ENCODE measurements at regions not wholly inside any gene's neighbourhood (a gene's known extent, or its start where the extent isn't known, plus 50 kb on each side); places are given as distances from the start of the nearest gene placed in this dataset.

DNA sequence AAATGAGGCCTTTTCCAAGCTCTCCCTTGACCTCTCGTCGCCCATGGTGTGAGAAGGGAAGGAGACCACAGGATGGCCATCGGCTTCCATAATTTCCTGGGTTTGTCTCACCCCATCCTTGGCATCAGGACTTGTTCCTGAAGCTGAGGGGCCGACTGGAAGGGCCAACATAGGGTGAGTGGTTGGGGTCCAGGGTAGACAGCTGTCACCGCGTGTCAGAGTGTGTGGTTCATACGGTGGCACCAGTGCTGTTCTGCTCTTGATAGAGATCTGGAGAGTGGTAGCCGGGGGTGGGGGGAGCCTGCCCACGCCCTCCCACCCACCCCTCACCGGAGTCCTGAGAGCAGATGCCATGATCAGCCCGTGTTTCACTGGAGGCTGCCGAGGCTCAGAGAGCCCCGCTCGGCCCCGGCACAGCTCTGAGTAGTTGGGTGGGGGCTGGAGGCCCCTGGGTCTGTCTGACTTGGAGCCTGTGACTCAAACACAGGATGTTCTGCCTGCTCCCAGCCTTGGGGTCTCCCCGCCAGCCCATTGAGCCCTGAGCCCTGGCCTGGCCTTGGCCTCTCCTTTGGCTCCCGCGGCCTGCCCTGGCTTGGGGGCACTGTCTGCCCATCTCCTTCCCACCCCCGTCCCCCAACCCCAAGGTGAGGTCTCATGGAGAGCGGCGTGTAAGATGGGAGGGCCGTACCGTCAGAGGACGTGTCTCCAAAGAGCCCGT lies 53.1 kb upstream of the IER5L start:
- Histone ChIP-seq H3K4me1 (peaks cover 0 to under 1% (median 0%) of the 10 kb centered on the region in 4 donors), H3K27me3 (no peaks in the 10 kb centered on the region), H3K9me3 (no peaks in the 10 kb centered on the region), H3K27ac (no peak overlapping the region), H3K4me3 (no peak overlapping the region), H3K36me3 (no peaks in the 10 kb centered on the region)
- no peak for TF ChIP-seq CTCF (IDR thresholded peaks at IDR 0.05)
- no peak for DNase-seq
- intact Hi-C loops (cut with DNase I; ENCODE audit: low total_unique reads), result no loop called here

DNA sequence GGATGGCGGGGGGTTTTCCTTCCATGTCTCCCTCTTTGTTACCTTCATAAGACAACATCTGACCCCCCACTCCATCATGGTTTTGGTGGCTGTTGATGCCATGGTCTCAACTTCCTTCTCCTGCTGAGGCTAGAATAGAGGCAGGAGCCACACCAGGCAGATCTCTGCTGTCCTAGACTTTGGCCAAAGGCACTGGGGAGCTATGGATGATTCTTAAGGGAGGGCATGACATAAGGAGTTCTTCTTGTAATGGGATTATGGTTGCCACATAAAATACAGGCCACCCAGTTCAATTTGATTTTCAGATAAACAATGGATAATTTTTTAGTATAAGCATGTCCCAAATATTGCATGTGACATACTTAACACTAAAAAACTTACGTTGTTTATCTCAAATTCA lies 52.2 kb upstream of the IER5L start:
- peaks cover 0 to 7% (median 2%) of the 10 kb centered on the region in 4 donors for H3K4me1 ChIP-seq
- H3K27me3 ChIP-seq, result no peaks in the 10 kb centered on the region
- no peak for DNase-seq
- H3K9me3 ChIP-seq, result no peaks in the 10 kb centered on the region
- no peak for TF ChIP-seq CTCF (IDR thresholded peaks at IDR 0.05)
- intact Hi-C loops (cut with DNase I; ENCODE audit: low total_unique reads), result no loop called here
- no peak overlapping the region for H3K4me3 ChIP-seq
- H3K36me3 ChIP-seq, result no peaks in the 10 kb centered on the region
- no peak overlapping the region for H3K27ac ChIP-seq

Measured in tibial artery (tissue), 4 donors.